Hepatocyte (in vitro differentiated cells): ENCODE measurements at regions not wholly inside any gene's neighbourhood (a gene's known extent, or its start where the extent isn't known, plus 50 kb on each side); places are given as distances from the start of the nearest gene placed in this dataset.

Experiments used
- EZH2 ChIP-seq: fragments of 200-600 bp; sonication (generic); IDR thresholded peaks from 2 replicates; pipeline ENCODE4 v1.6.1; 2016; ENCODE audit warnings: antibody characterized with exemption, mild to moderate bottlenecking, borderline replicate concordance
- EZH2phosphoT487 ChIP-seq: fragments of 200-600 bp; sonication (generic); IDR thresholded peaks from one replicate; pipeline ENCODE4 v1.6.1; 2018; ENCODE audit warnings: antibody characterized with exemption, mild to moderate bottlenecking, low read depth, moderate library complexity; ENCODE audit not compliant: unreplicated experiment, severe bottlenecking
- TF ChIP-seq, protein P1 (sequence below): fragments of 200-600 bp; sonication (generic); IDR thresholded peaks from 2 replicates; pipeline ENCODE4 v1.5.1; 2016; ENCODE audit warnings: antibody characterized with exemption, mild to moderate bottlenecking; ENCODE audit not compliant: poor library complexity

DNA sequence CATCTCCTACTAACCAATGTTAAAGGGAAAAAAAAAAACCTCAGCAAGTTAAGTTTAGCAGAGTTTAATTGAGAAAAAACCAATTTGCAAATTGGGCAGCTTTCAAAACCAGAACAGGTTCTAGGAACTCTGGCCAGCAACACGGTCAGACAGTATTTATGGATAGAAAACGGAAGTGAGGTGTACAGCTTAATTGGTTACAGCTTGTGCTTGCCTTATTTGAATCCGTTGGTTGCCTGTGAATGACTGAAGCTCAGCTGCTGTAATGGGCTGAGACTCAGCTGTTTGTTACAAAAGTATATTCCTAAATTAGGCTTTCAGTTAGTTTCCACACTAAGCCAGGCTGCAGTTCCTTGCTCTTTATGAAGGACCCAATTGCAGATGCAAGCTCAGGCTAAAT, 217.0 kb downstream of the SREK1 start:
- TF ChIP-seq, protein P1, sequence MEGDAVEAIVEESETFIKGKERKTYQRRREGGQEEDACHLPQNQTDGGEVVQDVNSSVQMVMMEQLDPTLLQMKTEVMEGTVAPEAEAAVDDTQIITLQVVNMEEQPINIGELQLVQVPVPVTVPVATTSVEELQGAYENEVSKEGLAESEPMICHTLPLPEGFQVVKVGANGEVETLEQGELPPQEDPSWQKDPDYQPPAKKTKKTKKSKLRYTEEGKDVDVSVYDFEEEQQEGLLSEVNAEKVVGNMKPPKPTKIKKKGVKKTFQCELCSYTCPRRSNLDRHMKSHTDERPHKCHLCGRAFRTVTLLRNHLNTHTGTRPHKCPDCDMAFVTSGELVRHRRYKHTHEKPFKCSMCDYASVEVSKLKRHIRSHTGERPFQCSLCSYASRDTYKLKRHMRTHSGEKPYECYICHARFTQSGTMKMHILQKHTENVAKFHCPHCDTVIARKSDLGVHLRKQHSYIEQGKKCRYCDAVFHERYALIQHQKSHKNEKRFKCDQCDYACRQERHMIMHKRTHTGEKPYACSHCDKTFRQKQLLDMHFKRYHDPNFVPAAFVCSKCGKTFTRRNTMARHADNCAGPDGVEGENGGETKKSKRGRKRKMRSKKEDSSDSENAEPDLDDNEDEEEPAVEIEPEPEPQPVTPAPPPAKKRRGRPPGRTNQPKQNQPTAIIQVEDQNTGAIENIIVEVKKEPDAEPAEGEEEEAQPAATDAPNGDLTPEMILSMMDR = no peak
- TF ChIP-seq EZH2 (no peak), EZH2phosphoT487 (no peak)
